IMR-90 (cell line): ENCODE measurements at regions not wholly inside any gene's neighbourhood (a gene's known extent, or its start where the extent isn't known, plus 50 kb on each side); places are given as distances from the start of the nearest gene placed in this dataset.

Experiments used
- ATAC-seq: fragments of 200-7000 bp; cut with Tn5 transposase; 2 replicates; pipeline ENCODE4 v1.9.1; 2020; ENCODE audit warnings: low read depth, mild to moderate bottlenecking, moderate library complexity
- BruUV-seq: library from RNA; stranded (reverse); fragments of 400-500 nt; replicated peaks from 2 replicates; lab custom pipeline; 2021; lab: Mats Ljungman, UMichigan
- CTCF ChIA-PET: fragments of 300-600 bp; formaldehyde crosslinking; extraction: SDS; loops from one replicate; lab custom pipeline; 2021; ENCODE audit warnings: antibody characterized with exemption; lab: Yijun Ruan, JAX
- POLR2A ChIA-PET: fragments of 300-600 bp; sonication (Branson Sonifier 250); formaldehyde crosslinking; loops from one replicate; lab custom pipeline; 2022; ENCODE audit warnings: antibody characterized with exemption; ENCODE audit not compliant: unreplicated experiment; lab: Charles Lee
- DNase-seq: peaks from one replicate; pipeline ENCODE4 v3.0.0; 2013
- H2AFZ ChIP-seq: replicated peaks from 2 replicates; pipeline ENCODE3; 2013; ENCODE audit warnings: low read length, mild to moderate bottlenecking; ENCODE audit not compliant: poor library complexity
- H2AK5ac ChIP-seq: 2 replicates; pipeline ENCODE4 v1.6.1; 2013; ENCODE audit warnings: low read depth, low read length, inconsistent platforms
- H2AK9ac ChIP-seq: replicated peaks from 2 replicates; pipeline ENCODE3; 2013; ENCODE audit warnings: mild to moderate bottlenecking, low read depth, low read length, moderate library complexity; ENCODE audit not compliant: poor library complexity
- H2BK120ac ChIP-seq: 2 replicates; pipeline ENCODE4 v1.6.1; 2013; ENCODE audit warnings: low read depth, low read length, inconsistent platforms
- H2BK15ac ChIP-seq: 3 replicates; pipeline ENCODE4 v1.6.1; 2013; ENCODE audit warnings: low read depth, low read length, inconsistent platforms
- H2BK20ac ChIP-seq: 2 replicates; pipeline ENCODE4 v1.6.1; 2013; ENCODE audit warnings: low read depth, mild to moderate bottlenecking, inconsistent platforms, low read length, moderate library complexity
- H2BK5ac ChIP-seq: 2 replicates; pipeline ENCODE4 v1.6.1; 2013; ENCODE audit warnings: mild to moderate bottlenecking, low read depth, low read length, inconsistent platforms; ENCODE audit not compliant: poor library complexity, severe bottlenecking
- H3K14ac ChIP-seq: replicated peaks from 2 replicates; pipeline ENCODE4 v1.6.1; 2013; ENCODE audit warnings: low read depth, low read length, inconsistent platforms
- H3K18ac ChIP-seq: 2 replicates; pipeline ENCODE4 v1.6.1; 2013; ENCODE audit warnings: low read depth, low read length, control low read depth
- H3K23ac ChIP-seq: 2 replicates; pipeline ENCODE4 v1.6.1; 2013; ENCODE audit warnings: low read depth, low read length, inconsistent platforms
- H3K27ac ChIP-seq: 2 replicates; pipeline ENCODE4 v1.5.1; 2013; ENCODE audit warnings: mild to moderate bottlenecking, control low read depth, low read length; ENCODE audit not compliant: insufficient read depth
- H3K27me3 ChIP-seq: 2 replicates; pipeline ENCODE4 v1.6.1; 2013; ENCODE audit warnings: low read length; ENCODE audit not compliant: control insufficient read depth, insufficient read depth
- H3K36me3 ChIP-seq: 2 replicates; pipeline ENCODE4 v1.6.1; 2013; ENCODE audit warnings: low read length, mixed read lengths; ENCODE audit not compliant: control insufficient read depth, insufficient read depth
- H3K4ac ChIP-seq: 2 replicates; pipeline ENCODE4 v1.6.1; 2013; ENCODE audit warnings: low read depth, low read length, inconsistent platforms
- H3K4me1 ChIP-seq: 2 replicates; pipeline ENCODE4 v1.6.1; 2013; ENCODE audit warnings: low read length, mixed read lengths; ENCODE audit not compliant: control insufficient read depth, insufficient read depth
- H3K4me2 ChIP-seq: 2 replicates; pipeline ENCODE4 v1.6.1; 2013; ENCODE audit warnings: low read depth, mild to moderate bottlenecking, control low read depth, low read length, moderate library complexity
- H3K4me3 ChIP-seq: 2 replicates; pipeline ENCODE4 v1.5.1; 2013; ENCODE audit warnings: low read depth, mild to moderate bottlenecking, control low read depth, low read length, moderate library complexity; ENCODE audit not compliant: insufficient read depth
- H3K56ac ChIP-seq: 2 replicates; pipeline ENCODE4 v1.6.1; 2013; ENCODE audit warnings: low read length, inconsistent platforms; ENCODE audit not compliant: insufficient read depth; ENCODE audit errors: extremely low read depth
- H3K79me1 ChIP-seq, 2 experiments: 2 replicates each; pipeline ENCODE4 v1.6.1; 2013; ENCODE audit warnings: low read length in 2 of 2, inconsistent platforms in 1 of 2, low read depth in 1 of 2
- H3K9ac ChIP-seq: 2 replicates; pipeline ENCODE4 v1.6.1; 2013; ENCODE audit warnings: low read depth, low read length, control low read depth
- H3K9me1 ChIP-seq: 2 replicates; pipeline ENCODE4 v1.6.1; 2013; ENCODE audit warnings: low read length, inconsistent platforms; ENCODE audit not compliant: insufficient read depth
- H3K9me3 ChIP-seq: 2 replicates; pipeline ENCODE4 v1.6.1; 2013; ENCODE audit warnings: low read length; ENCODE audit not compliant: control insufficient read depth, insufficient read depth
- H4K20me1 ChIP-seq: 2 replicates; pipeline ENCODE4 v1.6.1; 2013; ENCODE audit warnings: low read length, inconsistent platforms; ENCODE audit not compliant: insufficient read depth
- H4K5ac ChIP-seq: 2 replicates; pipeline ENCODE4 v1.6.1; 2013; ENCODE audit warnings: mild to moderate bottlenecking, low read depth, low read length, control low read depth
- H4K8ac ChIP-seq, 2 experiments: 2 replicates each; pipeline ENCODE4 v1.6.1; 2013; ENCODE audit warnings: low read depth in 2 of 2, low read length in 2 of 2, control low read depth in 1 of 2, inconsistent platforms in 1 of 2
- H4K91ac ChIP-seq: 2 replicates; pipeline ENCODE4 v1.6.1; 2013; ENCODE audit warnings: low read depth, low read length, inconsistent platforms; ENCODE audit not compliant: insufficient read depth
- BHLHE40 ChIP-seq: fragments of 150-350 bp; IDR thresholded peaks from 2 replicates; pipeline ENCODE4 v1.6.1; 2016; ENCODE audit warnings: mild to moderate bottlenecking, low read depth, low read length
- CEBPB ChIP-seq: IDR thresholded peaks from 2 replicates; pipeline ENCODE4 v1.6.1; 2012; ENCODE audit warnings: low read depth, low read length, improper control_type of control experiment
- CHD1 ChIP-seq: IDR thresholded peaks from 2 replicates; pipeline ENCODE4 v1.6.1; 2012; ENCODE audit warnings: low read depth, low read length, improper control_type of control experiment
- ELK1 ChIP-seq: fragments of 150-350 bp; IDR thresholded peaks from 2 replicates; pipeline ENCODE4 v1.6.1; 2016; ENCODE audit warnings: low read depth, mild to moderate bottlenecking, low read length, moderate library complexity, borderline replicate concordance
- FOS ChIP-seq: fragments of 150-350 bp; IDR thresholded peaks from 2 replicates; pipeline ENCODE4 v1.6.1; 2016; ENCODE audit warnings: low read depth, low read length
- MAFK ChIP-seq: IDR thresholded peaks from 2 replicates; pipeline ENCODE4 v1.6.1; 2012; ENCODE audit warnings: low read depth, low read length, improper control_type of control experiment
- MAZ ChIP-seq: IDR thresholded peaks from 2 replicates; pipeline ENCODE4 v1.6.1; 2012; ENCODE audit warnings: low read depth, mild to moderate bottlenecking, low read length, improper control_type of control experiment, moderate library complexity, borderline replicate concordance
- MXI1 ChIP-seq: IDR thresholded peaks from 2 replicates; pipeline ENCODE4 v1.6.1; 2012; ENCODE audit warnings: low read depth, mild to moderate bottlenecking, low read length, moderate library complexity, borderline replicate concordance
- NFE2L2 ChIP-seq: fragments of 150-350 bp; IDR thresholded peaks from 2 replicates; pipeline ENCODE4 v1.6.1; 2016; ENCODE audit warnings: low read depth, mild to moderate bottlenecking, low read length
- POLR2A ChIP-seq: IDR thresholded peaks from 2 replicates; pipeline ENCODE4 v1.6.1; 2012; ENCODE audit warnings: mild to moderate bottlenecking, low read depth, low read length
- RAD21 ChIP-seq: IDR thresholded peaks from 2 replicates; pipeline ENCODE4 v1.6.1; 2012; ENCODE audit warnings: low read length, improper control_type of control experiment
- RCOR1 ChIP-seq: IDR thresholded peaks from 2 replicates; pipeline ENCODE4 v1.6.1; 2012; ENCODE audit warnings: mild to moderate bottlenecking, low read length, improper control_type of control experiment; ENCODE audit not compliant: insufficient replicate concordance
- RFX5 ChIP-seq: IDR thresholded peaks from 2 replicates; pipeline ENCODE4 v1.8.0; 2012; ENCODE audit warnings: low read depth, mild to moderate bottlenecking, low read length, moderate library complexity
- SMC3 ChIP-seq: fragments of 150-350 bp; IDR thresholded peaks from 2 replicates; pipeline ENCODE4 v1.6.1; 2016; ENCODE audit warnings: low read depth, mild to moderate bottlenecking, antibody characterized with exemption, low read length, moderate library complexity
- WGBS, 2 experiments: methylation state at CpG; one replicate each; pipeline versions ENCODE4 v1.1.5 to v1.1.7; 2013; ENCODE audit warnings: missing lambda C conversion rate in 2 of 2; ENCODE audit not compliant: insufficient read length in 1 of 2; ENCODE audit errors: extremely low coverage in 2 of 2; 5-methylcytosine and 5-hydroxymethylcytosine counted together
- dilution Hi-C: fragments of 300-500 bp; cut with HindIII; formaldehyde crosslinking; loops from one replicate; pipeline ENCODE4 v1.14.3; 2018; ENCODE audit warnings: low sequenced_read_pairs; ENCODE audit not compliant: unreplicated experiment
- in situ Hi-C: fragments of 300-500 bp; cut with MboI; formaldehyde crosslinking; loops from 3 replicates; pipeline ENCODE4 v1.14.3; 2019; ENCODE audit warnings: low sequenced_read_pairs, inconsistent platforms, mixed read lengths
- intact Hi-C: fragments of 100-400 bp; cut with micrococcal nuclease; formaldehyde crosslinking; loops from 2 replicates; pipeline ENCODE4 v1.10.0; 2022
- TF ChIP-seq, protein P1 (sequence below): conservative IDR thresholded peaks from 2 replicates; pipeline ENCODE4 v1.5.1; 2012; ENCODE audit warnings: mild to moderate bottlenecking, low read depth, low read length, improper control_type of control experiment
- TF ChIP-seq, protein P2 (sequence below): fragments of 150-350 bp; IDR thresholded peaks from 2 replicates; pipeline ENCODE4 v1.6.1; 2017; ENCODE audit warnings: mild to moderate bottlenecking, antibody characterized with exemption, low read length, low read depth

DNA sequence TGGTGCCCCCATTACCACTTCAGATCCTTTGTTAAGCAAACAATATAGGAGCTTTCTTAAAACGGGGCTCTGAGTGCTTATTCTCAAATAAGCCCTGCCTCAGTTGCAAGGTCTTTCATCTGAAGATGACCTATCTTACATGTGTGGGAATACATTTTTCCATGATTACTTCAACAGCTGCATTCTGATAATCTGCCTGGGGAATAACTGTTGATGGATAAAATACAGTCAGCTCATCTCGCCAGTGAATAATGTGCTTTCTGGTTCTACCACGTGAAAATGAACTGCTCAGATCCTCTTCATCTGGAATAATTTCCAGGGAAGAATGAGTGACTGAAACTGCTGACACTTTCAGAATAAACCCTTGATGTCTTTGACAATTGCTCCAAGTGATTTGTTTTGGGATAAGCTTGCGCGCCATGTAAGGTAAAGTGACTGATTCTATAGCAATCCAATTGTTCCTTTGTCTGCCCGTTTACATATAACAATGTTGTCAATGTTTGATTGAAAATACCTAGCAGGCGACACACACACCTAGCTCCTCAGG, 161.3 kb downstream of the RTL9 start:
- Histone ChIP-seq H3K18ac (no peak overlapping the region), H3K27ac (no peak overlapping the region), H3K9ac (no peak overlapping the region), H3K56ac (no peak overlapping the region), H4K20me1 (no peaks in the 10 kb centered on the region), H4K5ac (no peak overlapping the region), H3K14ac (no peak overlapping the region), H3K27me3 (peaks cover 3% of the 10 kb centered on the region), H2AK5ac (no peak overlapping the region), H3K9me1 (no peaks in the 10 kb centered on the region), H2BK15ac (no peak overlapping the region), H2BK5ac (no peak overlapping the region), H3K4me2 (no peak overlapping the region), H2BK20ac (no peak overlapping the region), H3K36me3 (no peaks in the 10 kb centered on the region), H4K91ac (no peak overlapping the region), H3K4ac (no peak overlapping the region), H3K9me3 (no peaks in the 10 kb centered on the region), H2AK9ac (no peak overlapping the region), H3K4me1 (no peaks in the 10 kb centered on the region), H3K4me3 (no peak overlapping the region), H2AFZ (no peak overlapping the region), H3K23ac (no peak overlapping the region), H4K8ac (no peak overlapping the region), H3K79me1 (no peaks in the 10 kb centered on the region), H2BK120ac (no peak overlapping the region)
- DNase-seq = no peak
- in situ Hi-C loops (no loop called here), dilution Hi-C loops (no loop called here), intact Hi-C loops (no loop called here)
- no TSS peak for BruUV-seq
- no peak for ATAC-seq
- WGBS, 2 experiments = no CpG with 5 or more reads among the region's 7 CpGs
- TF ChIP-seq ELK1 (no peak), FOS (no peak), RAD21 (no peak), BHLHE40 (no peak), SMC3 (no peak), CHD1 (no peak), RFX5 (no peak), RCOR1 (no peak), MAFK (no peak), MAZ (no peak), NFE2L2 (no peak), MXI1 (no peak), CEBPB (no peak), POLR2A (no peak)
- TF ChIP-seq, protein P1, sequence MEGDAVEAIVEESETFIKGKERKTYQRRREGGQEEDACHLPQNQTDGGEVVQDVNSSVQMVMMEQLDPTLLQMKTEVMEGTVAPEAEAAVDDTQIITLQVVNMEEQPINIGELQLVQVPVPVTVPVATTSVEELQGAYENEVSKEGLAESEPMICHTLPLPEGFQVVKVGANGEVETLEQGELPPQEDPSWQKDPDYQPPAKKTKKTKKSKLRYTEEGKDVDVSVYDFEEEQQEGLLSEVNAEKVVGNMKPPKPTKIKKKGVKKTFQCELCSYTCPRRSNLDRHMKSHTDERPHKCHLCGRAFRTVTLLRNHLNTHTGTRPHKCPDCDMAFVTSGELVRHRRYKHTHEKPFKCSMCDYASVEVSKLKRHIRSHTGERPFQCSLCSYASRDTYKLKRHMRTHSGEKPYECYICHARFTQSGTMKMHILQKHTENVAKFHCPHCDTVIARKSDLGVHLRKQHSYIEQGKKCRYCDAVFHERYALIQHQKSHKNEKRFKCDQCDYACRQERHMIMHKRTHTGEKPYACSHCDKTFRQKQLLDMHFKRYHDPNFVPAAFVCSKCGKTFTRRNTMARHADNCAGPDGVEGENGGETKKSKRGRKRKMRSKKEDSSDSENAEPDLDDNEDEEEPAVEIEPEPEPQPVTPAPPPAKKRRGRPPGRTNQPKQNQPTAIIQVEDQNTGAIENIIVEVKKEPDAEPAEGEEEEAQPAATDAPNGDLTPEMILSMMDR = no peak
- TF ChIP-seq, protein P2, sequence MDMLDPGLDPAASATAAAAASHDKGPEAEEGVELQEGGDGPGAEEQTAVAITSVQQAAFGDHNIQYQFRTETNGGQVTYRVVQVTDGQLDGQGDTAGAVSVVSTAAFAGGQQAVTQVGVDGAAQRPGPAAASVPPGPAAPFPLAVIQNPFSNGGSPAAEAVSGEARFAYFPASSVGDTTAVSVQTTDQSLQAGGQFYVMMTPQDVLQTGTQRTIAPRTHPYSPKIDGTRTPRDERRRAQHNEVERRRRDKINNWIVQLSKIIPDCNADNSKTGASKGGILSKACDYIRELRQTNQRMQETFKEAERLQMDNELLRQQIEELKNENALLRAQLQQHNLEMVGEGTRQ = no peak
- ChIA-PET CTCF (no interaction called here), POLR2A (no interaction called here)
